ENCODE measurements at regions not wholly inside any gene's neighbourhood (a gene's known extent, or its start where the extent isn't known, plus 50 kb on each side); places are given as distances from the start of the nearest gene placed in this dataset.

DNA sequence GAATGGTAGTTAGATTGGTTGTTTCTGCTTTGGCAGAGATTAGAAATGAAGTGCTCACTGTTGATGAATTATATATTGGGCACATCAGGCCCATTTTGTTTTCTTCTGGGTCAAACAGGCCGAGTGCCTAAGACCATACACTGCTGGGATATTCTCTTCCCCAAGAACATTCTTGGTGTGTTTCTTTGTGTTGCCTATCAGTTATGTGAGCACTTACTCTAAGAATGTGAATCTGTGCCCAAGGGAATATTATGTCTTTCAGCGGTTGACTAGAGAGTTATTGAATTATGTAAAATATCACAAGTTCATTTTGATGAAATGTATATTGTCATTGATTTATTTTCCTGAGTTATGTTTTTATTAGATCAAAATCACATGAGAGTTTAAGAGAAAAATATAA is 255.5 kb upstream of the SMIM30 start:
- Histone ChIP-seq H3K9ac (ENCODE audit: low read length in 3 of 3) (no peak overlapping the region), H3K27me3 (ENCODE audit: control insufficient read depth, insufficient read depth, low read length) (no peaks in the 10 kb centered on the region), H3K9me3 (ENCODE audit: control insufficient read depth in 2 of 3, insufficient read depth in 1 of 3, low read length in 3 of 3) (no peaks in the 10 kb centered on the region), H3K4me1 (ENCODE audit: control insufficient read depth in 2 of 3, insufficient read depth in 2 of 3, low read depth in 1 of 3, low read length in 3 of 3) (no peaks in the 10 kb centered on the region), H3K27ac (ENCODE audit: low read depth in 2 of 2, low read length in 2 of 2) (no peak overlapping the region), H3K36me3 (ENCODE audit: control insufficient read depth in 2 of 3, insufficient read depth in 3 of 3, low read length in 3 of 3) (no peaks in the 10 kb centered on the region), H3K4me3 (ENCODE audit: low read length in 3 of 3) (no peak overlapping the region)
- intact Hi-C loops (cut with DNase I), result no loop called here
- TF ChIP-seq, protein P1, sequence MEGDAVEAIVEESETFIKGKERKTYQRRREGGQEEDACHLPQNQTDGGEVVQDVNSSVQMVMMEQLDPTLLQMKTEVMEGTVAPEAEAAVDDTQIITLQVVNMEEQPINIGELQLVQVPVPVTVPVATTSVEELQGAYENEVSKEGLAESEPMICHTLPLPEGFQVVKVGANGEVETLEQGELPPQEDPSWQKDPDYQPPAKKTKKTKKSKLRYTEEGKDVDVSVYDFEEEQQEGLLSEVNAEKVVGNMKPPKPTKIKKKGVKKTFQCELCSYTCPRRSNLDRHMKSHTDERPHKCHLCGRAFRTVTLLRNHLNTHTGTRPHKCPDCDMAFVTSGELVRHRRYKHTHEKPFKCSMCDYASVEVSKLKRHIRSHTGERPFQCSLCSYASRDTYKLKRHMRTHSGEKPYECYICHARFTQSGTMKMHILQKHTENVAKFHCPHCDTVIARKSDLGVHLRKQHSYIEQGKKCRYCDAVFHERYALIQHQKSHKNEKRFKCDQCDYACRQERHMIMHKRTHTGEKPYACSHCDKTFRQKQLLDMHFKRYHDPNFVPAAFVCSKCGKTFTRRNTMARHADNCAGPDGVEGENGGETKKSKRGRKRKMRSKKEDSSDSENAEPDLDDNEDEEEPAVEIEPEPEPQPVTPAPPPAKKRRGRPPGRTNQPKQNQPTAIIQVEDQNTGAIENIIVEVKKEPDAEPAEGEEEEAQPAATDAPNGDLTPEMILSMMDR (IDR thresholded peaks at IDR 0.05; ENCODE audit: borderline replicate concordance, extremely low read depth, insufficient read depth), result no peak
- FAIRE-seq, result no peak
- no peak for DNase-seq

DNA sequence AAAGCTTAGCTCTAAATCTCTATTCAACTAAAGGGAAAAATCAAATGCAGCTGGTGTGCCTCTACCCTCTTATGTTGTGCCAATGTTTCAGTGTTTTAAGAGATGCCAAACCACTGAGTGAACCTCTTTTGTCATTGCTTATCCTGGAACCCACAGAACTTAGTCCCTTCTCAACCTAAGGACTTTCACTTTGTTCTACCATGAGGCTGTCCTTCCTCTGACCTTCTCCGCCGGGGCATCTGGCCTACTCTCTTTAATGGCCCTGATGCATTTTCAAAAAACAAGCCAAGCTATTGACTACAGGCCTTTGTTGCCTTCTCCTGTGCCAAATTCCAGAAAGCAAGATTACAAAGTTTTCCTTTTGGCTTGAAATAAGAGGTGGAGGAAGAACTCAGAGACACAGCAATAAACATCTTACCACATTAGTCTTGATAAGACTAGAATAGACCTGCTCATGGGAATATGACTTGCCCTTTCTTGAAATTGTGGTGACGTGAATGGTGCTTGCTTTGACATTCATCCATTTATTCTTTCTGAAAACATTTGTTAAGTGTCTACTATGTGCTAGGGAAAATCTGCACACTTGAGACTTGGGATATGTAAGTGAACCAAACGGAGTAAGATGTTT is 253.2 kb upstream of the SMIM30 start:
- Histone ChIP-seq H3K9ac (ENCODE audit: low read length in 3 of 3) (no peak overlapping the region), H3K4me3 (ENCODE audit: low read length in 3 of 3) (no peak overlapping the region), H3K27ac (ENCODE audit: low read depth in 2 of 2, low read length in 2 of 2) (no peak overlapping the region), H3K36me3 (ENCODE audit: control insufficient read depth in 2 of 3, insufficient read depth in 3 of 3, low read length in 3 of 3) (no peaks in the 10 kb centered on the region), H3K9me3 (ENCODE audit: control insufficient read depth in 2 of 3, insufficient read depth in 1 of 3, low read length in 3 of 3) (no peaks in the 10 kb centered on the region), H3K27me3 (ENCODE audit: control insufficient read depth, insufficient read depth, low read length) (no peaks in the 10 kb centered on the region), H3K4me1 (ENCODE audit: control insufficient read depth in 2 of 3, insufficient read depth in 2 of 3, low read depth in 1 of 3, low read length in 3 of 3) (no peaks in the 10 kb centered on the region)
- intact Hi-C loops (cut with DNase I), result no loop called here
- DNase-seq (no peak), FAIRE-seq (no peak)
- TF ChIP-seq, protein P1 (IDR thresholded peaks at IDR 0.05; ENCODE audit: borderline replicate concordance, extremely low read depth, insufficient read depth), result no peak

DNA sequence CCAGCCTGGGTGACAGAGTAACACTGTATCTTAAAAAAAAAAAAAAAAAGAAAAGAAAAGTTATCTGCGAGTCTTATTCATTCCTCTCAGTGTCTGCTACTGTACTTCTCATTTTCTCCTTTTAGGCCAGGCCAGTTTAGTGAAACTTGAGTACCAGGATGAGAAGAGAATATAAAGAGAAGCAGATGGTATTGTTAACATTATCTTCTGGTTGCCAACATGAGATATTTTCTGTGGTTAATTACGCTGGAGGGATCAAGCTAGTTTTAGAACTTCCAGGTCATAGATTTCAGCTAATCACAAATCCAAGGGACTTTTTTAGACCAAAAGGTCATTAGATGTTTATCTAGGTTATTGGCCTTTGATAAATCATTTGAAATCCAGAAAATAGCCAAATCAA is 252.6 kb upstream of the SMIM30 start:
- DNase-seq (no peak), FAIRE-seq (no peak)
- intact Hi-C loops (cut with DNase I), result no loop called here
- Histone ChIP-seq H3K27ac (ENCODE audit: low read depth in 2 of 2, low read length in 2 of 2) (no peak overlapping the region), H3K4me1 (ENCODE audit: control insufficient read depth in 2 of 3, insufficient read depth in 2 of 3, low read depth in 1 of 3, low read length in 3 of 3) (no peaks in the 10 kb centered on the region), H3K4me3 (ENCODE audit: low read length in 3 of 3) (no peak overlapping the region), H3K9ac (ENCODE audit: low read length in 3 of 3) (no peak overlapping the region), H3K27me3 (ENCODE audit: control insufficient read depth, insufficient read depth, low read length) (no peaks in the 10 kb centered on the region), H3K36me3 (ENCODE audit: control insufficient read depth in 2 of 3, insufficient read depth in 3 of 3, low read length in 3 of 3) (no peaks in the 10 kb centered on the region), H3K9me3 (ENCODE audit: control insufficient read depth in 2 of 3, insufficient read depth in 1 of 3, low read length in 3 of 3) (no peaks in the 10 kb centered on the region)
- TF ChIP-seq, protein P1 (IDR thresholded peaks at IDR 0.05; ENCODE audit: borderline replicate concordance, extremely low read depth, insufficient read depth), result no peak

DNA sequence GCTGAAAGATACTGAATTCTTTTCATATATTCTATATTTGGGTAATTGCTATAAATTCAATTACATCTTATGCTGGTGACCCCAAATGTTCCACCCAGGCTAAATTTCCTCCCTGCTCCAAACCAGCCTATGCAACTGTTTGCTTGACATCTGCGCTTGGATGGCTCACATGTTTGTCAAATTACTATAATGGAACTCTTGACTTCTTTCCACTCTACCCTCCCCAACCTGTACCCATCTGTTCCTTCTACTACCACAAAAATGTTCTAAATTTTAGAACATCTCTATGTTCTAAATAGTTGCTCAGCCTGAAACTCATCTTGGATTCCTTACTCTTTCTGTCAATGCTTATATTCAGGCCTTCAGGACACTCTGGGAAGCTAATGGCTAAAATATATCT is 249.9 kb upstream of the SMIM30 start:
- no peak overlapping the region for H3K9ac ChIP-seq (ENCODE audit: low read length in 3 of 3)
- TF ChIP-seq, protein P1 (IDR thresholded peaks at IDR 0.05; ENCODE audit: borderline replicate concordance, extremely low read depth, insufficient read depth), result no peak
- no peaks in the 10 kb centered on the region for H3K4me1 ChIP-seq (ENCODE audit: control insufficient read depth in 2 of 3, insufficient read depth in 2 of 3, low read depth in 1 of 3, low read length in 3 of 3)
- H3K36me3 ChIP-seq (ENCODE audit: control insufficient read depth in 2 of 3, insufficient read depth in 3 of 3, low read length in 3 of 3), result no peaks in the 10 kb centered on the region
- intact Hi-C loops (cut with DNase I), result no loop called here
- no peaks in the 10 kb centered on the region for H3K9me3 ChIP-seq (ENCODE audit: control insufficient read depth in 2 of 3, insufficient read depth in 1 of 3, low read length in 3 of 3)
- DNase-seq (no peak), FAIRE-seq (no peak)
- no peaks in the 10 kb centered on the region for H3K27me3 ChIP-seq (ENCODE audit: control insufficient read depth, insufficient read depth, low read length)
- H3K27ac ChIP-seq (ENCODE audit: low read depth in 2 of 2, low read length in 2 of 2), result no peak overlapping the region
- no peak overlapping the region for H3K4me3 ChIP-seq (ENCODE audit: low read length in 3 of 3)

All from kidney (tissue), 13 donors.